Upper lobe of left lung (tissue), 6 donors: ENCODE measurements at regions not wholly inside any gene's neighbourhood (a gene's known extent, or its start where the extent isn't known, plus 50 kb on each side); places are given as distances from the start of the nearest gene placed in this dataset.

Source experiments
- ATAC-seq, 2 donors: fragments of 200-7000 bp; cut with Tn5 transposase; one replicate each; pipeline ENCODE4 v1.9.1; 2022; ENCODE audit warnings: mild to moderate bottlenecking in 2 of 2, moderate library complexity in 2 of 2; ENCODE audit not compliant: low FRiP score in 2 of 2
- DNase-seq, 2 donors: peaks; one replicate each; pipeline ENCODE4 v3.0.0-alpha.2; 2019 to 2020
- H3K27ac ChIP-seq, 4 donors: fragments of 200-600 bp; sonication (generic); one replicate each; pipeline ENCODE4 v1.5.1; 2016 to 2019
- H3K27me3 ChIP-seq, 4 donors: fragments of 200-600 bp; sonication (generic); one replicate each; pipeline ENCODE4 v1.5.1; 2017 to 2019
- H3K36me3 ChIP-seq, 4 donors: fragments of 200-600 bp; sonication (generic); one replicate each; pipeline ENCODE4 v1.5.1; 2016 to 2019
- H3K4me1 ChIP-seq, 4 donors: fragments of 200-600 bp; sonication (generic); one replicate each; pipeline ENCODE4 v1.5.1; 2018 to 2019
- H3K4me3 ChIP-seq, 4 donors: fragments of 200-600 bp; sonication (generic); one replicate each; pipeline ENCODE4 v1.5.1; 2017 to 2019; ENCODE audit warnings: mild to moderate bottlenecking in 2 of 4, moderate library complexity in 1 of 4
- H3K9me3 ChIP-seq, 4 donors: fragments of 200-600 bp; sonication (generic); one replicate each; pipeline ENCODE4 v1.5.1; 2018 to 2019
- CTCF ChIP-seq, 6 experiments: fragments of 450-650 bp in 4 of 6; fragments of 200-600 bp in 2 of 6; sonication (generic) in 2 of 6; IDR thresholded peaks; one replicate each; pipeline ENCODE4 v1.5.1; 2016 to 2019; ENCODE audit warnings: antibody characterized with exemption in 6 of 6
- EP300 ChIP-seq, 4 donors: sonication (generic); formaldehyde crosslinking; IDR thresholded peaks; one replicate each; pipeline ENCODE4 v1.5.1; 2017; ENCODE audit warnings: antibody characterized with exemption in 4 of 4, control low read depth in 2 of 4
- POLR2A ChIP-seq, 4 donors: fragments of 450-650 bp; IDR thresholded peaks; one replicate each; pipeline ENCODE4 v1.5.1; 2016 to 2017; ENCODE audit warnings: antibody characterized with exemption in 4 of 4, mild to moderate bottlenecking in 2 of 4
- POLR2AphosphoS5 ChIP-seq, 2 donors: sonication (generic); formaldehyde crosslinking; IDR thresholded peaks; one replicate each; pipeline ENCODE4 v1.5.1; 2017; ENCODE audit warnings: antibody characterized with exemption in 2 of 2
- WGBS, 2 donors: methylation state at CpG; one replicate each; pipeline ENCODE4 v1.1.5; 2017 to 2018; 5-methylcytosine and 5-hydroxymethylcytosine counted together
- donor health status: DM: no; HTN: no; CAD: no; lungs with moderate emphysema.
- donor health status: DM: no; HTN: yes; CAD: no; lungs with severe emphysema.

- no peak for TF ChIP-seq EP300 (IDR thresholded peaks at IDR 0.05)
- TF ChIP-seq POLR2A (IDR thresholded peaks at IDR 0.05) = no peak
- no peak for TF ChIP-seq CTCF (IDR thresholded peaks at IDR 0.05)
- TF ChIP-seq POLR2AphosphoS5 (IDR thresholded peaks at IDR 0.05) = no peak
- Histone ChIP-seq H3K4me1 (no peaks in the 10 kb centered on the region), H3K27ac (no peak overlapping the region), H3K27me3 (no peaks in the 10 kb centered on the region), H3K36me3 (no peaks in the 10 kb centered on the region), H3K4me3 (no peak overlapping the region), H3K9me3 (no peaks in the 10 kb centered on the region)
- DNase-seq = no peak
- 44 to 55% methylated on average over 2 of the region's 2 CpGs for WGBS, 2 donors
- ATAC-seq = no peak
Measured at GRCh38 chr14:86714153-86714552, 1184.2 kb downstream of the FLRT2 start.

GRCh38 chr14:86712727-86713126 is 1182.8 kb downstream of the FLRT2 start:
- ATAC-seq = no peak
- WGBS, 2 donors = 25 to 39% methylated on average over 4 of the region's 4 CpGs
- TF ChIP-seq CTCF (IDR thresholded peaks at IDR 0.05) (no peak), POLR2AphosphoS5 (IDR thresholded peaks at IDR 0.05) (no peak), POLR2A (IDR thresholded peaks at IDR 0.05) (no peak), EP300 (IDR thresholded peaks at IDR 0.05) (no peak)

GRCh38 chr14:86712176-86712575 is 1182.2 kb downstream of the FLRT2 start:
- no peaks in the 10 kb centered on the region for H3K4me1 ChIP-seq
- DNase-seq (no peak), ATAC-seq (no peak)
- WGBS, 2 donors = 59 to 77% methylated on average over 1 of the region's 1 CpG
- TF ChIP-seq POLR2A (IDR thresholded peaks at IDR 0.05) (no peak), POLR2AphosphoS5 (IDR thresholded peaks at IDR 0.05) (no peak), EP300 (IDR thresholded peaks at IDR 0.05) (no peak), CTCF (IDR thresholded peaks at IDR 0.05) (no peak)
- no peaks in the 10 kb centered on the region for H3K27me3 ChIP-seq
- no peak overlapping the region for H3K27ac ChIP-seq
- no peak overlapping the region for H3K4me3 ChIP-seq
- H3K9me3 ChIP-seq = no peaks in the 10 kb centered on the region
- H3K36me3 ChIP-seq = no peaks in the 10 kb centered on the region

More at GRCh38 chr14:86712727-86713126, 1182.8 kb downstream of the FLRT2 start:
- Histone ChIP-seq H3K4me1 (no peaks in the 10 kb centered on the region), H3K27ac (no peak overlapping the region), H3K36me3 (no peaks in the 10 kb centered on the region), H3K27me3 (no peaks in the 10 kb centered on the region), H3K4me3 (no peak overlapping the region), H3K9me3 (no peaks in the 10 kb centered on the region)
- no peak for DNase-seq

GRCh38 chr14:86708846-86709339 is 1178.9 kb downstream of the FLRT2 start:
- no peak overlapping the region for H3K4me3 ChIP-seq
- no peaks in the 10 kb centered on the region for H3K4me1 ChIP-seq
- TF ChIP-seq EP300 (IDR thresholded peaks at IDR 0.05) (no peak), CTCF (IDR thresholded peaks at IDR 0.05) (no peak), POLR2A (IDR thresholded peaks at IDR 0.05) (no peak), POLR2AphosphoS5 (IDR thresholded peaks at IDR 0.05) (no peak)
- ATAC-seq (no peak), DNase-seq (no peak)
- H3K27me3 ChIP-seq = no peaks in the 10 kb centered on the region
- H3K9me3 ChIP-seq = no peaks in the 10 kb centered on the region
- no peak overlapping the region for H3K27ac ChIP-seq
- H3K36me3 ChIP-seq = no peaks in the 10 kb centered on the region

GRCh38 chr14:86707071-86707470 is 1177.1 kb downstream of the FLRT2 start:
- H3K4me1 ChIP-seq = no peaks in the 10 kb centered on the region
- no peaks in the 10 kb centered on the region for H3K36me3 ChIP-seq
- no peak for ATAC-seq
- H3K27me3 ChIP-seq = no peaks in the 10 kb centered on the region
- H3K4me3 ChIP-seq = no peak overlapping the region
- no peak overlapping the region for H3K27ac ChIP-seq
- DNase-seq = no peak
- H3K9me3 ChIP-seq = no peaks in the 10 kb centered on the region
- TF ChIP-seq CTCF (IDR thresholded peaks at IDR 0.05) (no peak), EP300 (IDR thresholded peaks at IDR 0.05) (no peak), POLR2AphosphoS5 (IDR thresholded peaks at IDR 0.05) (no peak), POLR2A (IDR thresholded peaks at IDR 0.05) (no peak)
